CD4-positive, CD25-positive, alpha-beta regulatory T cell (primary cell): ENCODE measurements at regions not wholly inside any gene's neighbourhood (a gene's known extent, or its start where the extent isn't known, plus 50 kb on each side); places are given as distances from the start of the nearest gene placed in this dataset.

Experiments used
- ATAC-seq, 2 donors: fragments of 150-1000 bp; cut with Tn5 transposase; one replicate each; pipeline ENCODE4 v1.10.0; 2021; ENCODE audit warnings: low read depth in 2 of 2, moderate number of reproducible peaks in 2 of 2, moderate library complexity in 1 of 2
- DNase-seq, 3 donors: peaks; one replicate each; pipeline versions ENCODE4 v3.0.0 to v3.0.0-alpha.2; 2012 to 2022; ENCODE audit warnings: mixed read lengths in 1 of 3
- H3K27ac ChIP-seq: one replicate; pipeline ENCODE4 v1.7.0; 2013; ENCODE audit warnings: mild to moderate bottlenecking, low read length; ENCODE audit not compliant: insufficient read depth, poor library complexity, severe bottlenecking
- H3K27me3 ChIP-seq: one replicate; pipeline ENCODE4 v1.7.0; 2013; ENCODE audit warnings: low read length; ENCODE audit not compliant: control insufficient read depth, insufficient read depth
- H3K36me3 ChIP-seq: one replicate; pipeline ENCODE4 v1.7.0; 2013; ENCODE audit warnings: mild to moderate bottlenecking, low read length, moderate library complexity; ENCODE audit not compliant: control insufficient read depth, insufficient read depth
- H3K4me1 ChIP-seq: 2 replicates; pipeline ENCODE4 v1.7.0; 2013; ENCODE audit warnings: mild to moderate bottlenecking, low read length; ENCODE audit not compliant: insufficient read depth, control insufficient read depth, poor library complexity, severe bottlenecking
- H3K4me3 ChIP-seq: one replicate; pipeline ENCODE4 v1.7.0; 2013; ENCODE audit warnings: low read depth, mild to moderate bottlenecking, low read length, moderate library complexity
- H3K9me3 ChIP-seq, 2 experiments: 1 replicate in 1 of 2; 2 replicates in 1 of 2; pipeline ENCODE4 v1.7.0; 2013; ENCODE audit warnings: low read length in 2 of 2, mild to moderate bottlenecking in 1 of 2, moderate library complexity in 1 of 2; ENCODE audit not compliant: control insufficient read depth in 2 of 2
- H3K27ac Mint-ChIP-seq, 3 donors: one replicate each; pipeline ENCODE4 v1.8.0; 2020 to 2022; ENCODE audit warnings: mild to moderate bottlenecking in 3 of 3, mixed read lengths in 3 of 3, moderate library complexity in 2 of 3
- H3K27me3 Mint-ChIP-seq: one replicate; pipeline ENCODE4 v1.8.0; 2022; ENCODE audit warnings: mild to moderate bottlenecking, mixed read lengths
- H3K36me3 Mint-ChIP-seq: one replicate; pipeline ENCODE4 v1.8.0; 2020; ENCODE audit warnings: mixed read lengths
- H3K4me1 Mint-ChIP-seq, 4 donors: one replicate each; pipeline ENCODE4 v1.8.0; 2020 to 2022; ENCODE audit warnings: mixed read lengths in 4 of 4, mild to moderate bottlenecking in 1 of 4
- H3K4me3 Mint-ChIP-seq, 4 donors: one replicate each; pipeline ENCODE4 v1.8.0; 2020 to 2022; ENCODE audit warnings: mild to moderate bottlenecking in 4 of 4, mixed read lengths in 4 of 4, moderate library complexity in 3 of 4
- H3K9me3 Mint-ChIP-seq, 7 donors: one replicate each; pipeline ENCODE4 v1.8.0; 2020 to 2022; ENCODE audit warnings: mixed read lengths in 7 of 7, mild to moderate bottlenecking in 3 of 7, moderate library complexity in 2 of 7

DNA sequence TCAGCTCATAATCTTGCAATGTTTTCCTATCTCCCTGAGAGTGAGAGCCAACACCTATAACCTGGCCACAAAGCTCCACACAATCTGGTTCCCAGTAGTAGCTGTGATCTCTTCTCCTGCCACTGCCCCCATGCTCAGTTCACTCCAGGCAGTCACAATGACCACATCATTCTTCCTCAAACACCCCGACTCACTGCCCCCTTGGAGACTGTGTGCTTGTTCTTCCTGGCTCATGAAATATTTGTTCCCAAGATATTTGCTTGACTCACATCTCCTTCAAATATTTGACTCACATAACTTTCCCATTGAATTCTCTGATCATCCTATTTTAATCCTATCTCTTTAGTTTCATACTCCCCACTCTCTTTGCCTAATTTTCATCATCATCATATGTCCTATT is 173.7 kb downstream of the AREG start:
- Histone ChIP-seq H3K27ac (no peak overlapping the region), H3K4me3 (no peak overlapping the region), H3K36me3 (no peaks in the 10 kb centered on the region), H3K4me1 (no peaks in the 10 kb centered on the region), H3K27me3 (no peaks in the 10 kb centered on the region), H3K9me3 (no peaks in the 10 kb centered on the region)
- no peak overlapping the region for H3K27ac Mint-ChIP-seq
- ATAC-seq (no peak), DNase-seq (no peak)
- peaks cover 0 to 4% (median 2%) of the 10 kb centered on the region in 7 donors for H3K9me3 Mint-ChIP-seq
- H3K27me3 Mint-ChIP-seq, result peaks cover 4% of the 10 kb centered on the region
- no peaks in the 10 kb centered on the region for H3K36me3 Mint-ChIP-seq
- H3K4me3 Mint-ChIP-seq, result no peak overlapping the region
- H3K4me1 Mint-ChIP-seq, result no peaks in the 10 kb centered on the region

DNA sequence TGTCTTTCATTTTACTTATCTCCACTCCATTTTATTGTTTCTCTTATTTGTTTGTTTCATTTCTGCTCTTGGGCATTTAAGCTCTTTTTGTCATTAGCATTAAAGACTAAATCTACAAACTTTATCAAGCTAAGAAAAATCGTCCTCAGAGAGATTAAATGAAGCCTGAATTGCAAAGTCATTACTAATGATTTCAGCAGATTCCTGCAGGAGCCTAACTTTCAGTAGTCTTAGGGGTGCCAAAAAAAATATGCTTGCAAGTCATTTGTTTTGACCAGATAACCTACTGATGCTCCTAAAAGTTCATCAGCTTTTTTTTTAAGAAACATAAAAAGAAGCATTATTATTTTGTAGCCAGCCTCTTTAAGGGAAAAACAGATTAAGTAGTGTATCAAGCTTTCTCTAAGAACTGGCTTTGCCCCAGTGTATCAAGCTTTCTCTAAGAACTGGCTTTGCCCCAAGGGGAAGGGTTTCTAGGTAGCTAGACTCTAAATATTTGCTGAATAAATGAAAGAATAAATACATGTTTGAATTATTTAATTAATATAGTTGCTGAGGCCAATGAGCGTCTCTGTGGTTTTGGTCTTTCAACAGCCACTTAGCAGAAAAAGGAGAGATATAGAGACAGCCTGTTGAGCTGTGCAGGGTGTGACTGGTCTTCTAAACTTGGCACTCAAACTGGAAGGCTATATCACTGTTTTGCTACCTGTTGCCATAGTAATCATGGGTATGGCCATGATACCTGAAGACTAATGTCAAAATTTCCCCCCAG is 174.2 kb downstream of the BTC start:
- no peaks in the 10 kb centered on the region for H3K27me3 ChIP-seq
- no peak overlapping the region for H3K27ac Mint-ChIP-seq
- H3K27me3 Mint-ChIP-seq, result no peaks in the 10 kb centered on the region
- H3K4me1 Mint-ChIP-seq, result no peaks in the 10 kb centered on the region
- H3K4me3 ChIP-seq, result no peak overlapping the region
- no peak overlapping the region for H3K4me3 Mint-ChIP-seq
- no peak for DNase-seq
- H3K36me3 Mint-ChIP-seq, result no peaks in the 10 kb centered on the region
- peaks cover 0 to 4% (median 0%) of the 10 kb centered on the region in 7 donors for H3K9me3 Mint-ChIP-seq
- no peaks in the 10 kb centered on the region for H3K9me3 ChIP-seq
- H3K4me1 ChIP-seq, result no peaks in the 10 kb centered on the region
- no peaks in the 10 kb centered on the region for H3K36me3 ChIP-seq
- ATAC-seq, result no peak
- no peak overlapping the region for H3K27ac ChIP-seq

DNA sequence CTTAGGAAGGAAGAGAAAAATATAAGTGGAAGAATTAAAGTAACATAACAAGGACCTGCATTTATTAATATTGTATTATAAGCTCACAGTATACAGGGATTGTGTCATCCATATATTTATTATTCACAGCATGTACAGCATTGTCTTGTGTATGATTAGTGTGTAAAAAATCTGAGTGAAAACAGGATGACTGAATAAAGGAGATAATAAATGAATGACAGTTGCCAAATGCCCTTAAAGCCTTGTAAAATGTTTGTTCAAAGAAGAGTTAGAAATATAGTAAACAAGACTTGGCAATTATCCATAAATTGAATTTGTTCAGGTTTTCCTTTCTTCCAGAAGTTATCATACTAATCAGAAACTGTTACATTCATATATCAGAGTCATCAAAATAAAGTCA is 172.7 kb downstream of the BTC start:
- Histone ChIP-seq H3K27ac (no peak overlapping the region), H3K4me3 (no peak overlapping the region), H3K27me3 (no peaks in the 10 kb centered on the region), H3K9me3 (no peaks in the 10 kb centered on the region), H3K36me3 (no peaks in the 10 kb centered on the region), H3K4me1 (no peaks in the 10 kb centered on the region)
- no peaks in the 10 kb centered on the region for H3K36me3 Mint-ChIP-seq
- H3K9me3 Mint-ChIP-seq, result peaks cover 0 to 4% (median 0%) of the 10 kb centered on the region in 7 donors
- H3K4me1 Mint-ChIP-seq, result no peaks in the 10 kb centered on the region
- H3K27ac Mint-ChIP-seq, result no peak overlapping the region
- ATAC-seq (no peak), DNase-seq (no peak)
- no peak overlapping the region for H3K4me3 Mint-ChIP-seq
- H3K27me3 Mint-ChIP-seq, result no peaks in the 10 kb centered on the region

DNA sequence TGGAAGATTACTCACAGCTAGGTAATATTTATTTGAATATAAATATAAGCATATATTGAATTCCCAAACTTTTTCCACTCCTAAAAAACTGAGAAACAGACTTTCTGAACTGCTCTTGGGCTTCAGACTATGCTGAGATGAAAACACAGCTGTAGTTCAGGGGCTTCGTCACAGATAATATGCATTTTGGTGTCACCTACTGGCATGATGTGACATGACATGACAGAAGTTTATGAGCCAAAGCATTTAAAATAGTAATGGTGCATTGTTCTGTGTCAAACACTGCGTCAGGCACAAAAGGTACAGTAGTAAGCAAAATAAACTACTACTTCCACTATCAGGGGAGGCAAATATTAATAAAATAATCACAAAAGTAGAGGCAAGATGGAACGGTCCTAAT is 171.3 kb downstream of the BTC start:
- H3K36me3 ChIP-seq, result no peaks in the 10 kb centered on the region
- ATAC-seq, result no peak
- no peak overlapping the region for H3K27ac ChIP-seq
- H3K36me3 Mint-ChIP-seq, result no peaks in the 10 kb centered on the region
- peaks cover 0 to 4% (median 0%) of the 10 kb centered on the region in 7 donors for H3K9me3 Mint-ChIP-seq
- H3K4me1 Mint-ChIP-seq, result no peaks in the 10 kb centered on the region
- peak in 1 of 3 donors; percentile 25 for DNase-seq
- H3K4me3 ChIP-seq, result no peak overlapping the region
- no peaks in the 10 kb centered on the region for H3K4me1 ChIP-seq
- H3K27ac Mint-ChIP-seq, result no peak overlapping the region
- H3K9me3 ChIP-seq, result no peaks in the 10 kb centered on the region
- no peaks in the 10 kb centered on the region for H3K27me3 Mint-ChIP-seq
- H3K4me3 Mint-ChIP-seq, result no peak overlapping the region
- H3K27me3 ChIP-seq, result no peaks in the 10 kb centered on the region

DNA sequence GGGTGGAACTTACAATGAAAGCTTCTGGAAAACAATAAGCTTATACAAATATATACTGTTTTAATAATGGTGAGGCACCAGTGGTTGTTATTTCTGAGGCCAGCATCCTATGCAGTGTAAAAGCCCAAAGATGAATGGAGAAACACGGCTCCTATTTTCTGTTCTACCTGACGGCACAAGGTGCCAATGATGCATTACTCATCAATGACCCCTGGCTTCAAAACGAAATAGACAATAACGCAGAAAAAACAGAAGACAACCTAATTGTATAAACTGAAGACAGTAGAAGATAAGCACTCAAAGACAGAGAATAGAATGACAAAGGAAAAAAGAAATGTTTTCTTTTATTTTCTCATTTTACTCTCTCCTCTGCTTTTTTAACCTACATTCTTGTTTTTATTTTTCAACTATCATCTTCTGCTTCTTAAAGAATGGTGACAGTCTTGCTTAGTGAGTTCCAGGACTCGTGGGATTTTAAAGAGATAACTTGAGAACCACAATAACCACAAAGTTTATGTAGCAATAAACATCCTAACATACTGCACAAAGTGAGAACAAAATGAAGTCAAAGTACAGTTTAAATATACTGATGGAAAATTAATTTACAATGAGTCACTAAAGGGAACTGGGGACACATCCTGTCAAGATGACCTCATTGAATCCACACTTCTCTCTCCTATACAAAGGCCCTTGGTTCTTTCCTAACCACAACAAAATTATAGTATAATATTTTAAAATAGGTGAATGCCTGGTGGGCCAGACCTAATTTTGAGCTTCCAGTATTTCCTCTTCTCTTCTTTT is 169.8 kb downstream of the BTC start:
- Mint-ChIP-seq H3K36me3 (no peaks in the 10 kb centered on the region), H3K4me3 (no peak overlapping the region), H3K4me1 (no peaks in the 10 kb centered on the region), H3K9me3 (no peaks in the 10 kb centered on the region), H3K27me3 (no peaks in the 10 kb centered on the region), H3K27ac (no peak overlapping the region)
- Histone ChIP-seq H3K4me1 (no peaks in the 10 kb centered on the region), H3K9me3 (no peaks in the 10 kb centered on the region), H3K4me3 (no peak overlapping the region), H3K36me3 (no peaks in the 10 kb centered on the region), H3K27ac (no peak overlapping the region), H3K27me3 (no peaks in the 10 kb centered on the region)
- ATAC-seq (no peak), DNase-seq (no peak)

DNA sequence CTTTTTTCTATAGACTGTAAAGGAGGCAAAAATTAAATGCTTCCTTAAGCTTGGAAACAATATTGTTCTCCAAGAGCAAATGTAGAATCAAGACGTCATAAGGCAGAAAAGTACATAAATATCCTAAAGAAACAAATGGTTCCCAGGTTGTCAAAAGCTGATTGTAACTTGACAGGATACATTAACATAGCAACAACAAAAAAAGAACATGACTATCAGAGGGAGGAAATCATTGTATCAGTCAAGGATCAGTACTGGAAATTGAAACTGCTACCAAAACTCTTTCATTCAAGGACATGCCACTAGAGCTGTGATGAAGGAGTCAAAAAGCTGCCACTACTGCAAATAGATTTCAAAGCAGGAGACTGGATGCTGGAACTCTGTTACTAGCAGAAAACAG is 168.3 kb downstream of the BTC start:
- H3K9me3 ChIP-seq, result no peaks in the 10 kb centered on the region
- Mint-ChIP-seq H3K36me3 (no peaks in the 10 kb centered on the region), H3K27ac (no peak overlapping the region), H3K9me3 (peaks cover 0 to 2% (median 0%) of the 10 kb centered on the region in 7 donors), H3K27me3 (no peaks in the 10 kb centered on the region), H3K4me3 (no peak overlapping the region), H3K4me1 (no peaks in the 10 kb centered on the region)
- no peak overlapping the region for H3K4me3 ChIP-seq
- H3K27me3 ChIP-seq, result no peaks in the 10 kb centered on the region
- ATAC-seq (no peak), DNase-seq (no peak)
- H3K27ac ChIP-seq, result no peak overlapping the region
- H3K36me3 ChIP-seq, result no peaks in the 10 kb centered on the region
- no peaks in the 10 kb centered on the region for H3K4me1 ChIP-seq

DNA sequence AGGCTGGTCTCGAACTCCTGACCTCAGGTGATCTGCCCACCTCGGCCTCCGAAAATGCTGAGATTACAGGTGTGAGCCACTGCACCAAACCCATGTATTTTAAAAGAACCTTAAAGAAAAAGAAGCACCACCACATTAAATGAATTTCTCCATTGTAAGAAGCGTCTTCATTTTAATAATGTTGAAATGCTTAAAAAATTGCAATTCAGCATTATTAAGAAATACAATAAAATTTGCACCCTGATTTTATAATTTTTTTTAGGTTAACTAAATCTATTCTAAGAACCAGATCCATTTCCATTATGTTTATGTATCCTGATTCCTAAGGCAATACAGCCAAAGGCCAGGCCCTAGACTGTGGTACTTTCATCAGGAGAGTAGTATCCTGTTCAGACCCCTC is 167.2 kb downstream of the BTC start:
- Histone ChIP-seq H3K4me1 (no peaks in the 10 kb centered on the region), H3K9me3 (no peaks in the 10 kb centered on the region), H3K27me3 (no peaks in the 10 kb centered on the region), H3K27ac (no peak overlapping the region), H3K4me3 (no peak overlapping the region), H3K36me3 (no peaks in the 10 kb centered on the region)
- ATAC-seq (no peak), DNase-seq (no peak)
- Mint-ChIP-seq H3K4me3 (no peak overlapping the region), H3K27ac (no peak overlapping the region), H3K9me3 (peaks cover 0 to 2% (median 0%) of the 10 kb centered on the region in 7 donors), H3K4me1 (no peaks in the 10 kb centered on the region), H3K36me3 (no peaks in the 10 kb centered on the region), H3K27me3 (no peaks in the 10 kb centered on the region)
